HUES6 (cell line): ENCODE measurements at regions not wholly inside any gene's neighbourhood (a gene's known extent, or its start where the extent isn't known, plus 50 kb on each side); places are given as distances from the start of the nearest gene placed in this dataset.

Experiments
- H3K27ac ChIP-seq: 2 replicates; pipeline ENCODE4 v1.7.0; 2013; ENCODE audit warnings: low read depth, mild to moderate bottlenecking, low read length, inconsistent platforms
- H3K27me3 ChIP-seq: 2 replicates; pipeline ENCODE4 v1.6.1; 2013; ENCODE audit warnings: low read length; ENCODE audit not compliant: control insufficient read depth, insufficient read depth
- H3K36me3 ChIP-seq: 2 replicates; pipeline ENCODE4 v1.6.1; 2013; ENCODE audit warnings: low read length; ENCODE audit not compliant: control insufficient read depth, insufficient read depth
- H3K4me1 ChIP-seq: 2 replicates; pipeline ENCODE4 v1.6.1; 2013; ENCODE audit warnings: low read length; ENCODE audit not compliant: control insufficient read depth, insufficient read depth
- H3K4me3 ChIP-seq: 2 replicates; pipeline ENCODE4 v1.5.1; 2013; ENCODE audit warnings: low read depth, low read length
- H3K9ac ChIP-seq: one replicate; pipeline ENCODE4 v1.6.1; 2013; ENCODE audit warnings: mild to moderate bottlenecking, low read length
- H3K9me3 ChIP-seq: 2 replicates; pipeline ENCODE4 v1.6.1; 2013; ENCODE audit warnings: low read depth, low read length; ENCODE audit not compliant: control insufficient read depth, insufficient read depth

GRCh38 chr14:43934102-43934501 lies 573.0 kb downstream of the FSCB start:
- Histone ChIP-seq H3K36me3 (no peaks in the 10 kb centered on the region), H3K4me3 (no peak overlapping the region), H3K9me3 (peaks cover 14% of the 10 kb centered on the region; the same call in 1 of the 2 replicates), H3K4me1 (no peaks in the 10 kb centered on the region), H3K9ac (no peak overlapping the region), H3K27ac (no peak overlapping the region), H3K27me3 (no peaks in the 10 kb centered on the region)

GRCh38 chr14:43914041-43914693 lies 592.9 kb downstream of the FSCB start:
- no peaks in the 10 kb centered on the region for H3K27me3 ChIP-seq
- H3K27ac ChIP-seq = no peak overlapping the region
- H3K4me3 ChIP-seq = no peak overlapping the region
- H3K9ac ChIP-seq = no peak overlapping the region
- H3K9me3 ChIP-seq = no peaks in the 10 kb centered on the region
- no peaks in the 10 kb centered on the region for H3K4me1 ChIP-seq
- no peaks in the 10 kb centered on the region for H3K36me3 ChIP-seq

- no peak overlapping the region for H3K9ac ChIP-seq
These were observed 603.9 kb downstream of the FSCB start for GRCh38 chr14:43903209-43903608.

DNA sequence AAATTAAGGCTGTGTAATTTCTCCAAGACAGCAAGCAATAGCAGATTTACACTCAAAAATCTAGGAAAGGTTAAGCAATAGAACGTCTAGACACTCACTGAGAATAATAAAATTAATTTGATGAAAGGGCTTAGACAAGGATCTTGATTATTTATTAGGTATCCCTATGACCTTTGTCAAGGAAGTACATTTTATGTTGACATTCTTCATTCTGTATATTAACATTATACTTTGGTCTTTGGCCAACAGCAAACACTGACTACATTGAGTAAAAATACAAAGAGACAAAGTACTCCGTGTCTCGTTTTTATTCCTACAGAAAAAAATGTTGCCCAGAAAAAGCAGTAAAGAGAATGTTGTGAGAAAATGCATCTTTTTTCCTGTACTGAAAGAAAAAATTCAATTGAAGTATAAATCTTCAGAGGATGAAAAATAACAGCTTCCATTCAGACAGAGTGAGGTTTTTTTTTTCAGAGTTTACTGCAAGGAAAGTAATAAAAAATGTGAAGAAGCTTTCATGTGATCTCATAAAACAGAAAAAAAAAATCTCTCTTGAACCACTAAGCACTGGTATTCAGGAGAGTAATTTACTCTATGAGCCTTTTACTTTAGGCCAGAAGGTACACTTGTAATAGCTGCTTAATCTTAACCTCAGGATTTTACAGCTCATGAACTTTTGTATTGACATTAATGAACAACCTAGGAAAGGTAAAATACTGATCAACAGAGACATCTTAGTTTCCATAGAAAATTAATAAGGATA lies 605.0 kb downstream of the FSCB start:
- Histone ChIP-seq H3K4me3 (no peak overlapping the region), H3K9ac (no peak overlapping the region)

More at GRCh38 chr14:43903209-43903608, 603.9 kb downstream of the FSCB start:
- Histone ChIP-seq H3K4me3 (no peak overlapping the region), H3K4me1 (no peaks in the 10 kb centered on the region), H3K27me3 (no peaks in the 10 kb centered on the region), H3K27ac (no peak overlapping the region), H3K36me3 (no peaks in the 10 kb centered on the region), H3K9me3 (no peaks in the 10 kb centered on the region)

GRCh38 chr14:43900173-43900655 lies 606.9 kb downstream of the FSCB start:
- Histone ChIP-seq H3K9ac (no peak overlapping the region), H3K9me3 (no peaks in the 10 kb centered on the region), H3K4me3 (no peak overlapping the region), H3K36me3 (no peaks in the 10 kb centered on the region), H3K27me3 (no peaks in the 10 kb centered on the region), H3K27ac (no peak overlapping the region), H3K4me1 (no peaks in the 10 kb centered on the region; the same call in 1 of the 2 replicates)

More for the DNA sequence above, 605.0 kb downstream of the FSCB start:
- H3K9me3 ChIP-seq = no peaks in the 10 kb centered on the region
- H3K27me3 ChIP-seq = no peaks in the 10 kb centered on the region
- H3K27ac ChIP-seq = no peak overlapping the region
- H3K4me1 ChIP-seq = no peaks in the 10 kb centered on the region
- H3K36me3 ChIP-seq = no peaks in the 10 kb centered on the region

DNA sequence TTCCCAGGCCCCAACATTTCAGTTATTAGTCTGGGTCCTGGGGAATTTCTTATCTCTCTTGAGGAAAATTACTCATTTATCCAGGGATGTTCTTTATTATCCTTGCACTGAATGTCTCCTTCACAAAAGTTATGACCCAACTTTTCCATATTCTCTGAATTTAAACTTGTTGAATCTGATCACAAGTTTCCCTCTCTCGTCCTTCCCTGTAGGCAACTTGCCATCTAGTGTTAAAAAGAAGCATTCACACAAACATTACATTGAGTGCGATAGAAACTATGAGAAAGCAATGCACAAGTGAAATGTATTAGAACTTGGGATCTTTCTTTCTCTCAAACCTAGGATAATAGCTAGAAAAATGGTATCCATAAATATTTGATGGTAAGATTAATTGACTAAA lies 608.4 kb downstream of the FSCB start:
- no peaks in the 10 kb centered on the region; the same call in 1 of the 2 replicates for H3K4me1 ChIP-seq
- no peak overlapping the region for H3K4me3 ChIP-seq
- no peaks in the 10 kb centered on the region for H3K9me3 ChIP-seq
- H3K27me3 ChIP-seq = no peaks in the 10 kb centered on the region
- H3K27ac ChIP-seq = no peak overlapping the region
- no peak overlapping the region for H3K9ac ChIP-seq
- H3K36me3 ChIP-seq = no peaks in the 10 kb centered on the region

- no peak overlapping the region for H3K27ac ChIP-seq
- no peaks in the 10 kb centered on the region; the same call in 1 of the 2 replicates for H3K4me1 ChIP-seq
- no peaks in the 10 kb centered on the region for H3K36me3 ChIP-seq
- H3K9me3 ChIP-seq = no peaks in the 10 kb centered on the region
- H3K9ac ChIP-seq = no peak overlapping the region
- H3K4me3 ChIP-seq = no peak overlapping the region
- no peaks in the 10 kb centered on the region for H3K27me3 ChIP-seq
These were observed 611.0 kb downstream of the FSCB start for GRCh38 chr14:43896044-43896443.

DNA sequence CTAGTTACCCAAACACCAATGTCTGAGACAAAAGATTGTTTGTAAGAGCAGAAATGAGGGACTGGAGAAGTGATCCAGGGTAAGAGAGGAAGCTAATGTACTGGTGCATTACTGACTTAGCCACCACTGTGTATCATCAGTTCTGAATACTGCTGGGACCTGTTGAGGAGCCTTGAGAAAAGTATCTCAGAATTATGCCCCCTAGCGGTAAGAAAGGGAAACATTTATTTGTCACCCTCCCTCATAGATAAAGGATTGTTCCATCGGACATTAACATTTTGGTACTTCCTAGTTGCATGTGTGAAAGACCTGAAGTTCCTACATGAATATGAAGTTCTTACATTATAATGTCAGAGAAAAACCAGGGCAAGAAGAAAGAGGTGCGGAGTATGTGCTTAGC lies 612.5 kb downstream of the FSCB start:
- Histone ChIP-seq H3K4me3 (no peak overlapping the region), H3K27ac (no peak overlapping the region), H3K9me3 (no peaks in the 10 kb centered on the region), H3K9ac (no peak overlapping the region), H3K4me1 (no peaks in the 10 kb centered on the region; the same call in 1 of the 2 replicates), H3K27me3 (no peaks in the 10 kb centered on the region), H3K36me3 (no peaks in the 10 kb centered on the region)

- no peaks in the 10 kb centered on the region for H3K9me3 ChIP-seq
- H3K9ac ChIP-seq = no peak overlapping the region
- H3K4me1 ChIP-seq = no peaks in the 10 kb centered on the region
- no peak overlapping the region for H3K27ac ChIP-seq
- no peak overlapping the region for H3K4me3 ChIP-seq
- no peaks in the 10 kb centered on the region for H3K36me3 ChIP-seq
- H3K27me3 ChIP-seq = no peaks in the 10 kb centered on the region
These were observed 619.6 kb downstream of the FSCB start for GRCh38 chr14:43887523-43887922.

- Histone ChIP-seq H3K4me3 (no peak overlapping the region), H3K9me3 (no peaks in the 10 kb centered on the region), H3K4me1 (peaks cover 13% of the 10 kb centered on the region), H3K27ac (no peak overlapping the region), H3K9ac (no peak overlapping the region), H3K27me3 (no peaks in the 10 kb centered on the region), H3K36me3 (no peaks in the 10 kb centered on the region)
These were observed 629.6 kb downstream of the FSCB start for GRCh38 chr14:43877351-43877960.
